ENCODE measurements at regions not wholly inside any gene's neighbourhood (a gene's known extent, or its start where the extent isn't known, plus 50 kb on each side); places are given as distances from the start of the nearest gene placed in this dataset.

DNA sequence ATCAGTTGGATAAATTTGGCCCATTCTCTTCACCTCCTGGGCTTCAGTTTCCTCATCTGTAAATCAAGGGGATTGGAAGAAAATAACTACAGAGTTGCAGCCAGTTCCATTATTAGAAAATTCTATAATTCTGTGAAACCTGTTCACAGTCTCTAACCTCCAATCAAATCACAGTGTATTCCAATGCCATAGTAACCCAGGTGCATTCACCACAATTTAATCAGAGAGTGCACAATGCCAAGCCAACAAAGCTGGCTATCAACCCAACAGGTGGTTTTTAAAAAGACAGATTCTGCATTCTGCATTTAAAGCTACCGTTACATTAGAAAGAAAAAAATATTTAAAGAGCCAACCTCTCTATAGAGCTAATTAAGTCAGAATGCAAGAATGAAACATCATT is 308.6 kb downstream of the RNF144A start:
- H3K9me3 Mint-ChIP-seq, result peaks cover 5% of the 10 kb centered on the region
- TF ChIP-seq, protein P1, sequence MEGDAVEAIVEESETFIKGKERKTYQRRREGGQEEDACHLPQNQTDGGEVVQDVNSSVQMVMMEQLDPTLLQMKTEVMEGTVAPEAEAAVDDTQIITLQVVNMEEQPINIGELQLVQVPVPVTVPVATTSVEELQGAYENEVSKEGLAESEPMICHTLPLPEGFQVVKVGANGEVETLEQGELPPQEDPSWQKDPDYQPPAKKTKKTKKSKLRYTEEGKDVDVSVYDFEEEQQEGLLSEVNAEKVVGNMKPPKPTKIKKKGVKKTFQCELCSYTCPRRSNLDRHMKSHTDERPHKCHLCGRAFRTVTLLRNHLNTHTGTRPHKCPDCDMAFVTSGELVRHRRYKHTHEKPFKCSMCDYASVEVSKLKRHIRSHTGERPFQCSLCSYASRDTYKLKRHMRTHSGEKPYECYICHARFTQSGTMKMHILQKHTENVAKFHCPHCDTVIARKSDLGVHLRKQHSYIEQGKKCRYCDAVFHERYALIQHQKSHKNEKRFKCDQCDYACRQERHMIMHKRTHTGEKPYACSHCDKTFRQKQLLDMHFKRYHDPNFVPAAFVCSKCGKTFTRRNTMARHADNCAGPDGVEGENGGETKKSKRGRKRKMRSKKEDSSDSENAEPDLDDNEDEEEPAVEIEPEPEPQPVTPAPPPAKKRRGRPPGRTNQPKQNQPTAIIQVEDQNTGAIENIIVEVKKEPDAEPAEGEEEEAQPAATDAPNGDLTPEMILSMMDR (IDR thresholded peaks at IDR 0.05), result no peak
- intact Hi-C loops (cut with micrococcal nuclease), result no loop called here
- no peak overlapping the region for H3K27ac Mint-ChIP-seq
- ATAC-seq (no peak), DNase-seq (no peak)
- H3K4me1 Mint-ChIP-seq (ENCODE audit: low read depth), result no peaks in the 10 kb centered on the region
- ChIA-PET POLR2A (no interaction called here), CTCF (no interaction called here)
- no peaks in the 10 kb centered on the region for H3K27me3 Mint-ChIP-seq
- H3K36me3 Mint-ChIP-seq (ENCODE audit: low read depth), result no peaks in the 10 kb centered on the region
- H3K4me3 Mint-ChIP-seq, result no peak overlapping the region

DNA sequence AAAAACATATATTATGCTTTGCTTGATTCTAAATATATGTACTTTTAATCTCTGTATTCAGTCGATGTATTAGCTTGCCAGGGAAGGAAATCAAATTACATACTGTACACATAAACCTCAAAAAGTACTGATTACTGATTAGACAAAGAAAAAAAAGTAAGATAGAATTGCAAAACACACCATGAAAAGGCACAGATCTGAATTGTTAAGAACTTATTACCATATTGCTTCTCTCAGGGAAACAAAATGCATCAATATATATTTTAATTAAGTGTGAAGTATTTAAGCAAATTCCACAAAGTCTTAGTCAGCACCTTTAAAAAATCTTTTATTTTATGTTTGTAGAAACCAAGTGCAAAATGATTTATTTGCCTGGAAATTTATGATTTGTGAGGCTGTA is 309.3 kb downstream of the RNF144A start:
- H3K36me3 Mint-ChIP-seq (ENCODE audit: low read depth), result no peaks in the 10 kb centered on the region
- TF ChIP-seq, protein P1 (IDR thresholded peaks at IDR 0.05), result no peak
- intact Hi-C loops (cut with micrococcal nuclease), result no loop called here
- no peak overlapping the region for H3K4me3 Mint-ChIP-seq
- no peak for ATAC-seq
- no peak overlapping the region for H3K27ac Mint-ChIP-seq
- ChIA-PET POLR2A (no interaction called here), CTCF (no interaction called here)
- no peak for DNase-seq
- no peaks in the 10 kb centered on the region for H3K27me3 Mint-ChIP-seq
- no peaks in the 10 kb centered on the region for H3K4me1 Mint-ChIP-seq (ENCODE audit: low read depth)
- peaks cover 5% of the 10 kb centered on the region for H3K9me3 Mint-ChIP-seq

DNA sequence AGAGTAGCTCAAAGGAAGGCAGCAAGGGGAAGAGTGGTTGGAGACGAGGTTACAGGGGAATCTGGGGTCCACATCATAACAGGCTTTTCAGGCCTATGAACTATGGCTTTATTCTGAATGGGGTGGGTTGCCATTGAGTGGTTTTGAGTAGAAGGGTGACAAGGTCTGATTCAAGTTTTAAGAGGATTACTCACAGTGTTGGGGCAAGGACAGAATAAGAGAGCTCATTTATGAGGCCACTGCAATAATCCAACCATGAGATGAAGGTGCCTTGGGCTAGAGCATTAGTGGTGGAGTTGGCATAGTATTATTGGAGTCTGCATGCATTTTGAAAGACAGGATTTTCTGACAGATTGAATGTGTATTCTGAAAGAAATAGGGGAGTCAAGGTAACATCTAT is 315.9 kb downstream of the RNF144A start:
- no peaks in the 10 kb centered on the region for H3K27me3 Mint-ChIP-seq
- TF ChIP-seq, protein P1 (IDR thresholded peaks at IDR 0.05), result no peak
- H3K9me3 Mint-ChIP-seq, result no peaks in the 10 kb centered on the region
- ChIA-PET CTCF (interaction anchor here (1.0 kb wide), 1 partner anchor 30 kb away, joined by 4 read pairs; no protein-coding TSS in a partner anchor), POLR2A (no interaction called here)
- DNase-seq (no peak), ATAC-seq (no peak)
- no peaks in the 10 kb centered on the region for H3K4me1 Mint-ChIP-seq (ENCODE audit: low read depth)
- H3K36me3 Mint-ChIP-seq (ENCODE audit: low read depth), result no peaks in the 10 kb centered on the region
- intact Hi-C loops (cut with micrococcal nuclease), result no loop called here
- H3K4me3 Mint-ChIP-seq, result no peak overlapping the region
- H3K27ac Mint-ChIP-seq, result no peak overlapping the region

DNA sequence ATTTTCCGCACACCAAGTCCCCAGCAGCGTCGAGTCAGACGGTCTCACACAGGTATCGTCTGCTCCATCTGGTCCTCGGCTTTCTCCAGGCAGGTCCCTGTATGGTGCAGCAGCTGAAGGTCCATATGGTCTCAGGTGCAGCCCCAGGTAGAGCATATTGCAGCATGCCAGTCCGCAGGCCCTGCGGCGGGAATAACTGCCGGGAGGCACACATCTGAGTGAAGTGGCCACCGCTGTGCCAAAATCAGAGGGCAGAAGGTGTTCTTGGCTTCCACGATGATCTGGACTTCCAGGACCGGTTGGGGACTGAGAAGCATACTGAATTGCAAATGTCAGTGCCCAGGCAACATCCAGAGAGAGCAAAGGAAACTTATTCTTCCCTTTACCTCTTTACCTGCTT is 320.3 kb downstream of the RNF144A start:
- CTCF ChIA-PET, result no interaction called here
- Mint-ChIP-seq H3K36me3 (ENCODE audit: low read depth) (no peaks in the 10 kb centered on the region), H3K27me3 (no peaks in the 10 kb centered on the region), H3K4me3 (no peak overlapping the region), H3K9me3 (no peaks in the 10 kb centered on the region), H3K27ac (no peak overlapping the region), H3K4me1 (ENCODE audit: low read depth) (peaks cover 4% of the 10 kb centered on the region)
- ATAC-seq, result no peak
- DNase-seq, result no peak
- POLR2A ChIA-PET, result no interaction called here
- TF ChIP-seq, protein P1 (IDR thresholded peaks at IDR 0.05), result no peak
- intact Hi-C loops (cut with micrococcal nuclease), result no loop called here

DNA sequence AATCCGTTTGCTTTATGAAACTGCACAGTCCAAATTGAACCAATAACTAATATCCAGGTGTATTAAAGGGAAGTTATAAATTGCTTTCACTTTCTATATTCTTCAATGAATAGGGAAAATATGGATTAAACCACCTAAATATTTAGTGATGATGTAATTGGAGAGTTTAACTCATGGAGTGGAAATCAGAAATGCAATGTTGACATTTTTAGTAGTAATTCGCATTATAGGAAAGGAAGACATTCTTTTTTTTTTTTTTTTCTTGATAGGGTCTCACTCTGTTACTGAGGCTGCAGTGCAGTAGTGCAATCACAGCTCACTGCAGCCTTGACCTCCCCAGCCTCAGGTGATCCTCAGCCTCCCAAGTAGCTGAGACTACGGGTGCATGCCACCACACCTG is 321.9 kb downstream of the RNF144A start:
- DNase-seq (no peak), ATAC-seq (no peak)
- Mint-ChIP-seq H3K4me1 (ENCODE audit: low read depth) (peaks cover 8% of the 10 kb centered on the region), H3K27me3 (no peaks in the 10 kb centered on the region), H3K4me3 (no peak overlapping the region), H3K27ac (no peak overlapping the region), H3K9me3 (no peaks in the 10 kb centered on the region), H3K36me3 (ENCODE audit: low read depth) (no peaks in the 10 kb centered on the region)
- CTCF ChIA-PET, result no interaction called here
- POLR2A ChIA-PET, result no interaction called here
- TF ChIP-seq, protein P1 (IDR thresholded peaks at IDR 0.05), result no peak
- intact Hi-C loops (cut with micrococcal nuclease), result no loop called here
